Fibroblast of skin of left quadriceps (primary cell): ENCODE measurements at regions not wholly inside any gene's neighbourhood (a gene's known extent, or its start where the extent isn't known, plus 50 kb on each side); places are given as distances from the start of the nearest gene placed in this dataset.

Source experiments
- DNase-seq, 2 experiments: peaks; one replicate each; pipeline ENCODE4 v3.0.0-alpha.2; 2013; ENCODE audit warnings: low read depth in 2 of 2

- no peak for DNase-seq
These were observed 241.3 kb upstream of the UBE2E3 start for GRCh38 chr2:180739070-180739469.

- DNase-seq, result no peak
These were observed 244.6 kb upstream of the UBE2E3 start for GRCh38 chr2:180735799-180736198.

DNA sequence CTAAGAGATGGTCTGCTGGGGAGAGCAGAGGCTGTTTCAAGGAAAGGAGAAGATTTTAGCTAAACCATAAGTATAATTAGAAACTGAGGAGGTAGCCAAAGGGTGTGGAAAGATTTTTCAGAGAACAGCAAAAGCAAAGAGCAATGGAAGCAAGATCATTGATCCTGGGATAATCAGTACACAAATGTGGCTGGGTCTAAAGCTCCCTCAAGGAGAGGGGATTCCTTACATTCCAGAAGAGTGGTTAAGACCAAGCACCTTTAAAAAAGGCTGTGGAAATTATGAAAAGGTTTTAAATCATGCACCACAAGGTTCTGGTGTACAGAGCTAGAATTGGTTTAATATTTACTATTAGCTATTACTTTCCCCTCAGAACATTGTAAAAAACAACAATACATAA lies 246.0 kb upstream of the UBE2E3 start:
- no peak for DNase-seq

DNA sequence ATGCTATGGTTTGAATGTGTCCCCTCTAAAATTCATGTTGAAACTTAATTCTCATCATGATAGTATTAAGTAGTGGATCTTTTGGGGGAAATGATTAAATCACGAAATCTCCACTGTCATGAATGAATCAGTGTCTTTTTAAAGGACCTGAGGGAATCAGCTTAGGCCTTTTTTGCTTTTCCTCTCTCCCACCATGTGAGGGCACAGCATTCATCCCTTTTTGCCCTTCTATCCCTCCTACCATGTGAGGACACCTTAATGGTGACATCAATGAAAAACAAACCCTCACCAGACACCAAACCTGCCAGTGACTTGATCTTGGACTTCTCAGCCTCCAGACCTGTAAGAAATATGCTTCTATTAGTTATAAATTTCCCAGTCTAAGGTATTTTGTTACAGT lies 247.1 kb upstream of the UBE2E3 start:
- DNase-seq, result no peak

DNA sequence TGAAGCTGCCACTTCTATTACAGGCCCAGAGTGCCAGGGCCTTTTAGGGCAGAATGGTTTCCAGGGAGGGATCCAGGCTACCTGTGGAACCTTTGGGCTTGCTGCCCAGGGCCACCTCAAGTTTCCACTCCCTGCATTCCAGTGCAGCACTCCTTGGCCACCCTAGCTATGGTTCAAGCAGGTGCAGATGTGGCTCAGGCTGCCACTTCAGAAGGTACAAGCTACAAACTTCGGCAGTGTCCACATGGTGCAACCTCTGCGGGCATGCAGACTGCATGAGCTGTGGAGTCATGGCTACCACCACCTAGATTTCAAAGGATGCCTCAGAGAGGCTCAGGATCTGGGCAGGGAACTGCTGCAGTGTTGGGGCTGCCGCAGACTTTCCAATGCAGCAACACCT lies 248.1 kb upstream of the UBE2E3 start:
- no peak for DNase-seq

DNA sequence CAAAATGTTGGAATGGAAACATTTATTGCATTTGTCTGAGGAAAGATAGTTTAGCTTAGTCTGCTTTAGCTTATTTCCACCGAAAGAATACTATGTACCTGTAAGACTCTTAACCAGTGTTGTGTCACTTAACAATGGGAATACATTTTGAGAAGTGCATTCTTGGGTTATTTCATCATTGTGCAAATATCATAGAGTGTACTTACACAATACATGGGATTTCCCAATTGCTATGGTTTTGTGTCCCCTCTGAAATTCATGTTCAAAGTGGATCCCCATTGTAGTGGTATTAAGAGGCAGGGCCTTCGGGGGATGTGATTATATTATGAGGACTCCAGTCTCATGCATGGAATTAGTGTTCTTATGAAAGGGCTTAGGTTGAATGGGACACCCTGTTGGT lies 249.4 kb upstream of the UBE2E3 start:
- no peak for DNase-seq

DNA sequence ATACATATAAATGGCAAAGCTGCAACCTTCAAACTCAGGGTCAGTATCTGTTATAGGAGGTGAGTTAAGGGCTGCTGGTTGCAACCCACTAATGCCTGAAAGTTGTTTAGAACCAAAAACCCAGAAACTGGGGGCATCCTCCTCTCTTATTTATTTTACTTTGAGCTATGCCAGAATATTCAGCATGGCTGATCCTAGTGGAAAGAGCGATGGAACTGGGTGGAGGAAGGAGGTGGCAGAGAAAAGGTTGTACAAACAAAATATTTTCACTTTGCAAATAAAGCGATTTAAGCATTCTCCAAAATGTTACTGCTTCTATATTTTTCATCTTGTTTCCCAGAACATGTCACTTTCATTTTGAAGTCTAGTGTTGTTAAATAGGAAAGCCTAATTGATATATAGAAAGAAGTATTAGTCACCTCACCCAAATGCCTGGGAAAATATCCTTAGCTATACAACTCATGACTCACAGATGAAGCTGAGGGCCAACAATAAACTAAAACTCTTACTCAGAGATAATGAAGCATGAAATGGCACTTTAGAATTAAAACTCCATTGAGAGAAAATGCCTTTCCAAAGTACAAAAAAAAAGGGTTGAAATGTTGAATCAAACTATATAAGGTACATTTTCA lies 251.4 kb upstream of the UBE2E3 start:
- DNase-seq, result peak; percentile 78 to 80

GRCh38 chr2:180723712-180724111 lies 256.7 kb upstream of the UBE2E3 start:
- DNase-seq, result no peak

GRCh38 chr2:180722551-180723239 lies 257.7 kb upstream of the UBE2E3 start:
- DNase-seq, result peak; percentile 77

- no peak for DNase-seq
These were observed 259.6 kb upstream of the UBE2E3 start for GRCh38 chr2:180720829-180721228.

DNA sequence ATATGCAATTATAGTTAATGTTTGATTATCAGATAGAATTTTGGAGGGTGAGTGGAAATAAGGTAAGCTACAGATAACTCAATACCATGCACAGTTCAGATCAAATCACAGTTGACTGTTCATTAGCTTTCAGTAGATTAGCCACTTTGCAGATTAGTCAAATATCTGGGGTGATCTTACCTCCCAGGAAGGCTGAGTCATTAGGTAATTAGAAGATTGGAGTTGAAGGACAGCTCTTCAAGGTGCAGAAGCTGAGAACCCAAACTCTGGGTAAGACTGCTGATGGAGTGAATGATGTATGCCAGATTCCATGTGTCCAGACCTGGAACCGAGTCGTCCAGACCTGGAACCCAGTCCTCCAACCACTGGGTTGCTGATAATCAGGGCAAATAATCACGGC lies 262.8 kb upstream of the UBE2E3 start:
- no peak for DNase-seq

DNA sequence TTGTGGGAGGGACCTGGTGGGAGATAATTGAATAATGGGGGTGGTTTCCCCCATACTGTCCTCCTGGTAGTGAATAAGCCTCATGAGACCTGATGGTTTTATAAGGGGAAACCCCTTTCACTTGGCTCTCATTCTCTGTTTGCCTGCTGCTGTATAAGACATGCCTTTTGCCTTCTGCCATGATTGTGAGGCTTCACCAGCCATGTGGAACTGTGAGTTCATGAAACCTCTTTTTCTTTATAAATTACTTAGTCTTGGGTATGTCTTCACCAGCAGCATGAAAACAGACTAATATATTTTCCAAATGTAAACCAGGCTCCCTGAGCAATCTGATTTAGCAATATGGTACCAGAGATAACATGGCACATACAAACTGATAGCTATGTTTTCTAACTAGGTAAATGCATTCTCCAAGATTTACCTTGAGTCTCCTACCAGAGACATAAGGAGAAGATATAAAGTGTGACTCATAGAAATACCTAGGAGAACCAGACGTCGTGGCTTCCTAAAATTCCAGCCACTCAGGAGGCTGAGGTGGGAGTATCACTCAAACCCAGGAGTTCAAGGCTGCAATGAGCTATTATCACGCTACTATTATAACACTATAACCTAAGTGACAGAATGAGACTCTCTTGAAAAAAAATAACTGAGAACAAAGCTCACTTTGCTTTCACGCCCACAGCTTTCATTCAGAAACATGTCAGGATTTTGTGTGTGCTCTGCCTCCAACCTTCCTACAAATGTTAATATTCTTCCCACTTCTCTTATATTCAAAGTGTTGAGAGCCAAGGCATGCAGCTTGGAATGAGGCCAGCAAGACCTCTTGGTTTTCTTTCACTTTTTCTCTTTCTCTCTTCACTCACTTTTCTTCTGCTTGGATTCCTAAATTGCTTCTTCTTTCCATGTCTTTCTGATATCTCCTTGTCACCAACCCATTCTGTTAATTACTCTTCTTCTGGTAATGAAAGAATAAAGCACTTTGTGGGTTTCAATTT lies 263.9 kb upstream of the UBE2E3 start:
- DNase-seq, result no peak

- no peak for DNase-seq
These were observed 265.4 kb upstream of the UBE2E3 start for GRCh38 chr2:180715044-180715443.

- no peak for DNase-seq
These were observed 270.8 kb upstream of the UBE2E3 start for GRCh38 chr2:180709392-180710145.

DNA sequence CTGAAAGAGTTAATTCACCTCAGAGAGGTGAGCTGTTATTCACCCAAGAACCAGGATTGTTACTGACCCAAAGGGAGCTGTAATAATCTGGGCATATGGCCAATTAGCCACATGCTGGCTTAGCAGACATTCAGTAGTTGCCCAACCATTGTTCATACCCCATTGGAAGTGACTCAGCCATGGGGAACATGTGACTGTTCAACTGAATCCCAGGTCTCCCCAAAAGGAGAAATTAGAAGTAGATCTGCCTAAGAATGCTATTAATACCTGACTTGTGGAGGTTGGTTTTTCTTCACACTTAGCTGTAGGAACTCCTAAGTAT lies 272.6 kb upstream of the UBE2E3 start:
- DNase-seq, result peak; percentile 72 to 73

DNA sequence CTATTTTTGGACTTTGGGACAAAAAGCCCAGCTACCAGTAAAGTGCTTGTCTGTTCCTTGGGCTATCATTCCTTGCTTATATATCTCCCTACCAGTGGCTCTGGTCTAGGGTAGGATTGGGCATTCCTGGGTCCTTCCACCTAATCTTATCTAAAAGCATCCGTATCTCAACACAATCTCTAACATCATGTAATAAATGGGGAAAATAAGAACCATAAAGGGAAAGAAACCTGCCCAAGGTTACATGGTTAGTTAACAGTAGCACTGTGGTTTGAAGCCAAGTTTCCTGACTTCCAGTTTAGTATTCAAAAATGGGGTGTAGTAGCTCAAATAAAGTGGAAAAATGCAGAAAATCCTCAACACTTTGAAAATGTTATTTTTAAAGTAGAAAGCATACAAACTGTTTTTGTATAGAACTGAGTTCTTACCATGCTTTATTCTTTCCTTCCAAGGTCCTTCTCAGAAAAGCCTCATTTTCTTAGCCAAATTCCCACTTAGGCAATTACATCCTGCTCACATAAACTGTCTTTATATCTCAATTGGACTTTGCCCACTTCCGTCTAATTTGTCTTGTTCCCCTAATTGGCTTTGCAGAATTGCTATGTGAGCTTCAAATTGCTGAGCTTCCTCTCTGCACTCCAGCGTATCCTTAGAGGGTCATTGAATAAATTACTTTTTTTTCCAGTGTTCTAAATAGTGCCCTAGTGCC lies 273.1 kb upstream of the UBE2E3 start:
- DNase-seq, result no peak

- DNase-seq, result no peak
These were observed 273.7 kb upstream of the UBE2E3 start for GRCh38 chr2:180706694-180707093.

DNA sequence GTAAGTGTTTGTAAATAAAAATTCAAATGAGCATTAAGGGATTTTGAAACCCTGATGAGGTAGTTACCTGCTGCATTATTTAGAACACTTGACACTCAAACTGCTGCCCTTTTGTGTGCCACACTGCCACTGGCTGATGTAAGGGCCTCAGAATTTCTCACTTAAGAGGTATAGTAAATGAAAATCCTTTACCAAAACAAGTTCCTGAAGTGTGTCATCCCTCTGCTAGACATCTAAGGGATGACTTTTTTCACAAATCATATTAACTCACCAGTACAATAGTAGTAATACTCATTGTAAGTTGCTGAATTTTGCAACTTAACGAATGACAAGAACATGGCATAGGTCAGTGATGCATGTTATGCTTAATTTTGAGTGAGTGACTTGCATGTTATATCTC lies 274.9 kb upstream of the UBE2E3 start:
- DNase-seq, result no peak

DNA sequence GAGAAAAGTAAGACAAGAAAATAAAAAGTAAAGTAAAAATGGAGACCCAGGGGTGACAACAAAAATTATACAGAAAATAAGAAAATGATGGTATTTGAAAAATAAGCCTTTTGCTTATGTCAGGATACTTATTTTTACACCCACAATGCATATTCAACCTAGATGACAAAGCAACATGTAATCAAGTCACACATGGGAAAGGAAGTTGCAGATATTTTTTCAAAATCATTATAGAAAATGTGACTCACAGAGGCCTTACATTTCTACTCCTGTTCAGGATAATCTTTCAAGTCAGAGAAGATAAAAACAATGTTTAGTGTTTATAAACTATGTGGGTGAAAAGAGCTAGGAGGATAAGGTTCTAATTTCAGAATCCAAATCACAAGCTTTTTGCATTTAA lies 275.3 kb upstream of the UBE2E3 start:
- no peak for DNase-seq

DNA sequence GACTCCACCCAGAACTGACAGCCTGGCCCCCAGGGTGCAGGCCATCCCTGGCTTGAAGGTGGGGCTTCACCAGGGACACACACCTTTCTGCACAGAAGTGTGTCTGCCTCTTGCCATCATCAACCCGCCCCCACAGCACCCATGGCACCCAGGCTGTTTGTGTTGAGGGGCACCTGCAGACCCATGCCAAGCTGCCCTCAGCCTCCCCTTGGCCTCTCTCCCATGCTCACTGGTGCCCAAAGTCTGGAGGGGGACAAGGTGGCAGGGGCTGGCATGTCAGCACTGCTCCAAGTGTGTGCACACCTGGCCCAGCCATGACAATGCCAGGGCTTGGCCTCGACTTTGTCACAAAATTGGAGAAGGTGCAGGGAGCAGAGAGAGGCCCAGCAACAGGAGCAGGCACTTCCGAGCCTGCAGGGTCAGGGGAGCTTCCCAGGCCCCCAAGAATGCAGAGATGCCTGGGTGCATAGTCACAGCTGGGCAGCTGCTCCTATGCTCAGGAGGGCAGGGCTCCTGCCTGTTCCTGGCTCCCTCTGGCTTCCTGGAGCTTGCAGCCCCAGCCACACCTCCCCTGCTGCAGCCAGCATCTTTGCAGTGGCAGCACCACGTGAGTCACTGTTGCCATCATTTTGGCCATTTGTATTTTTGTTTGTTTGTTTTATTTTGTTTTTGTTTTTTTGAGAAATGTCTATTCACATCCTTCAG lies 280.6 kb upstream of the UBE2E3 start:
- DNase-seq, result no peak

- DNase-seq, result no peak
These were observed 281.7 kb upstream of the UBE2E3 start for GRCh38 chr2:180698668-180699067.
